ENCODE measurements at regions not wholly inside any gene's neighbourhood (a gene's known extent, or its start where the extent isn't known, plus 50 kb on each side); places are given as distances from the start of the nearest gene placed in this dataset.
A peak's percentile ranks its signal among the peaks of the same experiment; 100 is the strongest.

- H3K36me3 ChIP-seq: no peaks in the 10 kb centered on the region
- H3K27ac ChIP-seq: no peak overlapping the region
- H3K4me1 ChIP-seq (replicated peaks): no peaks in the 10 kb centered on the region
- H3K9me3 ChIP-seq (replicated peaks): no peaks in the 10 kb centered on the region; the same call in 1 of the 2 replicates
- H3K27me3 ChIP-seq (replicated peaks): no peaks in the 10 kb centered on the region
- peak in 1 of 2 experiments; percentile 28 for DNase-seq (ENCODE audit: low read depth in 1 of 2, low spot score in 2 of 2)
- H3K4me3 ChIP-seq: no peak overlapping the region
These were observed 357.7 kb downstream of the TTLL7 start for GRCh38 chr1:83641206-83641658.

GRCh38 chr1:83639785-83640184 is 359.1 kb downstream of the TTLL7 start:
- Histone ChIP-seq H3K4me1 (replicated peaks) (no peaks in the 10 kb centered on the region), H3K27me3 (replicated peaks) (no peaks in the 10 kb centered on the region), H3K9me3 (replicated peaks) (no peaks in the 10 kb centered on the region; the same call in 1 of the 2 replicates), H3K36me3 (no peaks in the 10 kb centered on the region), H3K4me3 (no peak overlapping the region), H3K27ac (no peak overlapping the region)
- no peak for DNase-seq (ENCODE audit: low read depth in 1 of 2, low spot score in 2 of 2)

GRCh38 chr1:83637586-83637985 is 361.3 kb downstream of the TTLL7 start:
- no peak for DNase-seq (ENCODE audit: low read depth in 1 of 2, low spot score in 2 of 2)
- no peaks in the 10 kb centered on the region for H3K27me3 ChIP-seq (replicated peaks)

GRCh38 chr1:83637009-83637408 is 361.9 kb downstream of the TTLL7 start:
- Histone ChIP-seq H3K4me1 (replicated peaks) (no peaks in the 10 kb centered on the region), H3K9me3 (replicated peaks) (no peaks in the 10 kb centered on the region; the same call in 1 of the 2 replicates), H3K27ac (no peak overlapping the region), H3K4me3 (no peak overlapping the region), H3K36me3 (no peaks in the 10 kb centered on the region), H3K27me3 (replicated peaks) (no peaks in the 10 kb centered on the region)
- no peak for DNase-seq (ENCODE audit: low read depth in 1 of 2, low spot score in 2 of 2)

More at GRCh38 chr1:83637586-83637985, 361.3 kb downstream of the TTLL7 start:
- H3K4me3 ChIP-seq: no peak overlapping the region
- H3K4me1 ChIP-seq (replicated peaks): no peaks in the 10 kb centered on the region
- no peaks in the 10 kb centered on the region; the same call in 1 of the 2 replicates for H3K9me3 ChIP-seq (replicated peaks)
- no peaks in the 10 kb centered on the region for H3K36me3 ChIP-seq
- H3K27ac ChIP-seq: no peak overlapping the region

- Histone ChIP-seq H3K27ac (no peak overlapping the region), H3K4me1 (replicated peaks) (no peaks in the 10 kb centered on the region), H3K9me3 (replicated peaks) (no peaks in the 10 kb centered on the region; the same call in 1 of the 2 replicates), H3K4me3 (no peak overlapping the region), H3K27me3 (replicated peaks) (no peaks in the 10 kb centered on the region), H3K36me3 (no peaks in the 10 kb centered on the region)
- no peak for DNase-seq (ENCODE audit: low read depth in 1 of 2, low spot score in 2 of 2)
These were observed 366.0 kb downstream of the TTLL7 start for GRCh38 chr1:83632906-83633305.

- H3K27me3 ChIP-seq (replicated peaks): no peaks in the 10 kb centered on the region
- H3K27ac ChIP-seq: no peak overlapping the region
- no peak for DNase-seq (ENCODE audit: low read depth in 1 of 2, low spot score in 2 of 2)
- H3K9me3 ChIP-seq (replicated peaks): no peaks in the 10 kb centered on the region; the same call in 1 of the 2 replicates
- H3K4me1 ChIP-seq (replicated peaks): no peaks in the 10 kb centered on the region
- H3K4me3 ChIP-seq: no peak overlapping the region
- H3K36me3 ChIP-seq: no peaks in the 10 kb centered on the region
These were observed 367.1 kb downstream of the TTLL7 start for GRCh38 chr1:83631851-83632250.

GRCh38 chr1:83627045-83627444 is 371.9 kb downstream of the TTLL7 start:
- Histone ChIP-seq H3K27me3 (replicated peaks) (no peaks in the 10 kb centered on the region), H3K27ac (no peak overlapping the region), H3K4me3 (no peak overlapping the region), H3K36me3 (no peaks in the 10 kb centered on the region), H3K4me1 (replicated peaks) (no peaks in the 10 kb centered on the region), H3K9me3 (replicated peaks) (no peaks in the 10 kb centered on the region; the same call in 1 of the 2 replicates)
- DNase-seq (ENCODE audit: low read depth in 1 of 2, low spot score in 2 of 2): no peak

GRCh38 chr1:83626603-83627002 is 372.3 kb downstream of the TTLL7 start:
- H3K4me1 ChIP-seq (replicated peaks): no peaks in the 10 kb centered on the region
- no peaks in the 10 kb centered on the region for H3K36me3 ChIP-seq
- no peak overlapping the region for H3K4me3 ChIP-seq
- H3K27me3 ChIP-seq (replicated peaks): no peaks in the 10 kb centered on the region
- no peaks in the 10 kb centered on the region; the same call in 1 of the 2 replicates for H3K9me3 ChIP-seq (replicated peaks)
- no peak overlapping the region for H3K27ac ChIP-seq
- DNase-seq (ENCODE audit: low read depth in 1 of 2, low spot score in 2 of 2): no peak

- no peak for DNase-seq (ENCODE audit: low read depth in 1 of 2, low spot score in 2 of 2)
- no peaks in the 10 kb centered on the region for H3K36me3 ChIP-seq
- H3K4me1 ChIP-seq (replicated peaks): no peaks in the 10 kb centered on the region
- H3K4me3 ChIP-seq: no peak overlapping the region
- no peaks in the 10 kb centered on the region; the same call in 1 of the 2 replicates for H3K9me3 ChIP-seq (replicated peaks)
- no peak overlapping the region for H3K27ac ChIP-seq
- no peaks in the 10 kb centered on the region for H3K27me3 ChIP-seq (replicated peaks)
These were observed 373.3 kb downstream of the TTLL7 start for GRCh38 chr1:83625646-83626045.

GRCh38 chr1:83620016-83620415 is 378.9 kb downstream of the TTLL7 start:
- no peak overlapping the region for H3K4me3 ChIP-seq
- no peaks in the 10 kb centered on the region for H3K4me1 ChIP-seq (replicated peaks)
- no peaks in the 10 kb centered on the region for H3K27me3 ChIP-seq (replicated peaks)
- H3K9me3 ChIP-seq (replicated peaks): no peaks in the 10 kb centered on the region; the same call in 1 of the 2 replicates
- no peak overlapping the region for H3K27ac ChIP-seq
- H3K36me3 ChIP-seq: no peaks in the 10 kb centered on the region
- DNase-seq (ENCODE audit: low read depth in 1 of 2, low spot score in 2 of 2): no peak

GRCh38 chr1:83619170-83619896 is 379.6 kb downstream of the TTLL7 start:
- no peak for DNase-seq (ENCODE audit: low read depth in 1 of 2, low spot score in 2 of 2)
- H3K4me3 ChIP-seq: no peak overlapping the region
- H3K27me3 ChIP-seq (replicated peaks): no peaks in the 10 kb centered on the region
- no peaks in the 10 kb centered on the region for H3K4me1 ChIP-seq (replicated peaks)
- no peaks in the 10 kb centered on the region; the same call in 1 of the 2 replicates for H3K9me3 ChIP-seq (replicated peaks)
- no peak overlapping the region for H3K27ac ChIP-seq
- no peaks in the 10 kb centered on the region for H3K36me3 ChIP-seq

GRCh38 chr1:83617883-83618282 is 381.0 kb downstream of the TTLL7 start:
- no peaks in the 10 kb centered on the region for H3K27me3 ChIP-seq (replicated peaks)
- H3K4me1 ChIP-seq (replicated peaks): no peaks in the 10 kb centered on the region
- no peaks in the 10 kb centered on the region for H3K36me3 ChIP-seq

GRCh38 chr1:83615370-83615769 is 383.6 kb downstream of the TTLL7 start:
- no peaks in the 10 kb centered on the region for H3K36me3 ChIP-seq
- no peak overlapping the region for H3K4me3 ChIP-seq
- H3K27ac ChIP-seq: no peak overlapping the region
- no peaks in the 10 kb centered on the region for H3K9me3 ChIP-seq (replicated peaks)
- H3K27me3 ChIP-seq (replicated peaks): no peaks in the 10 kb centered on the region
- DNase-seq (ENCODE audit: low read depth in 1 of 2, low spot score in 2 of 2): no peak
- no peaks in the 10 kb centered on the region for H3K4me1 ChIP-seq (replicated peaks)

More at GRCh38 chr1:83617883-83618282, 381.0 kb downstream of the TTLL7 start:
- Histone ChIP-seq H3K9me3 (replicated peaks) (no peaks in the 10 kb centered on the region; the same call in 1 of the 2 replicates), H3K4me3 (no peak overlapping the region), H3K27ac (no peak overlapping the region)
- no peak for DNase-seq (ENCODE audit: low read depth in 1 of 2, low spot score in 2 of 2)

- no peaks in the 10 kb centered on the region for H3K4me1 ChIP-seq (replicated peaks)
- H3K27ac ChIP-seq: no peak overlapping the region
- H3K9me3 ChIP-seq (replicated peaks): no peaks in the 10 kb centered on the region
- no peaks in the 10 kb centered on the region for H3K36me3 ChIP-seq
- no peaks in the 10 kb centered on the region for H3K27me3 ChIP-seq (replicated peaks)
- no peak overlapping the region for H3K4me3 ChIP-seq
- no peak for DNase-seq (ENCODE audit: low read depth in 1 of 2, low spot score in 2 of 2)
These were observed 392.4 kb downstream of the TTLL7 start for GRCh38 chr1:83606416-83606955.
